ENCODE measurements at regions not wholly inside any gene's neighbourhood (a gene's known extent, or its start where the extent isn't known, plus 50 kb on each side); places are given as distances from the start of the nearest gene placed in this dataset.

- no peaks in the 10 kb centered on the region for H3K9me3 ChIP-seq (ENCODE audit: severe bottlenecking)
- no peak overlapping the region for H3K4me3 ChIP-seq (ENCODE audit: severe bottlenecking)
- no peak overlapping the region for H3K27ac ChIP-seq (ENCODE audit: poor library complexity, severe bottlenecking)
- no peaks in the 10 kb centered on the region for H3K27me3 ChIP-seq (ENCODE audit: insufficient read depth, poor library complexity, severe bottlenecking)
- H3K36me3 ChIP-seq (ENCODE audit: low read depth): no peaks in the 10 kb centered on the region
- no peak for TF ChIP-seq CTCF (IDR thresholded peaks at IDR 0.05; ENCODE audit: poor library complexity, severe bottlenecking)
- H3K4me1 ChIP-seq (ENCODE audit: insufficient read depth, poor library complexity, severe bottlenecking): no peaks in the 10 kb centered on the region
- ATAC-seq (ENCODE audit: low read depth): no peak
- DNase-seq (ENCODE audit: low spot score): no peak
These were observed 247.4 kb downstream of the GPAM start for GRCh38 chr10:111936143-111936542.

GRCh38 chr10:111944331-111944730, 239.2 kb downstream of the GPAM start:
- Histone ChIP-seq H3K36me3 (ENCODE audit: low read depth) (no peaks in the 10 kb centered on the region), H3K4me1 (ENCODE audit: insufficient read depth, poor library complexity, severe bottlenecking) (no peaks in the 10 kb centered on the region), H3K4me3 (ENCODE audit: severe bottlenecking) (no peak overlapping the region), H3K9me3 (ENCODE audit: severe bottlenecking) (no peaks in the 10 kb centered on the region), H3K27me3 (ENCODE audit: insufficient read depth, poor library complexity, severe bottlenecking) (no peaks in the 10 kb centered on the region), H3K27ac (ENCODE audit: poor library complexity, severe bottlenecking) (no peak overlapping the region)
- TF ChIP-seq CTCF (IDR thresholded peaks at IDR 0.05; ENCODE audit: poor library complexity, severe bottlenecking): no peak
- ATAC-seq (ENCODE audit: low read depth): no peak
- no peak for DNase-seq (ENCODE audit: low spot score)

GRCh38 chr10:111953949-111954348, 229.6 kb downstream of the GPAM start:
- Histone ChIP-seq H3K4me1 (ENCODE audit: insufficient read depth, poor library complexity, severe bottlenecking) (no peaks in the 10 kb centered on the region), H3K9me3 (ENCODE audit: severe bottlenecking) (no peaks in the 10 kb centered on the region), H3K27ac (ENCODE audit: poor library complexity, severe bottlenecking) (no peak overlapping the region), H3K36me3 (ENCODE audit: low read depth) (no peaks in the 10 kb centered on the region), H3K27me3 (ENCODE audit: insufficient read depth, poor library complexity, severe bottlenecking) (no peaks in the 10 kb centered on the region), H3K4me3 (ENCODE audit: severe bottlenecking) (no peak overlapping the region)
- no peak for ATAC-seq (ENCODE audit: low read depth)
- DNase-seq (ENCODE audit: low spot score): no peak
- TF ChIP-seq CTCF (IDR thresholded peaks at IDR 0.05; ENCODE audit: poor library complexity, severe bottlenecking): no peak

GRCh38 chr10:111954386-111954785, 229.2 kb downstream of the GPAM start:
- Histone ChIP-seq H3K9me3 (ENCODE audit: severe bottlenecking) (no peaks in the 10 kb centered on the region), H3K4me1 (ENCODE audit: insufficient read depth, poor library complexity, severe bottlenecking) (no peaks in the 10 kb centered on the region), H3K36me3 (ENCODE audit: low read depth) (no peaks in the 10 kb centered on the region), H3K27me3 (ENCODE audit: insufficient read depth, poor library complexity, severe bottlenecking) (no peaks in the 10 kb centered on the region), H3K4me3 (ENCODE audit: severe bottlenecking) (no peak overlapping the region), H3K27ac (ENCODE audit: poor library complexity, severe bottlenecking) (no peak overlapping the region)
- TF ChIP-seq CTCF (IDR thresholded peaks at IDR 0.05; ENCODE audit: poor library complexity, severe bottlenecking): no peak
- DNase-seq (ENCODE audit: low spot score): no peak
- no peak for ATAC-seq (ENCODE audit: low read depth)

- Histone ChIP-seq H3K27ac (ENCODE audit: poor library complexity, severe bottlenecking) (no peak overlapping the region), H3K4me3 (ENCODE audit: severe bottlenecking) (no peak overlapping the region), H3K27me3 (ENCODE audit: insufficient read depth, poor library complexity, severe bottlenecking) (no peaks in the 10 kb centered on the region), H3K9me3 (ENCODE audit: severe bottlenecking) (no peaks in the 10 kb centered on the region), H3K36me3 (ENCODE audit: low read depth) (no peaks in the 10 kb centered on the region), H3K4me1 (ENCODE audit: insufficient read depth, poor library complexity, severe bottlenecking) (no peaks in the 10 kb centered on the region)
- DNase-seq (ENCODE audit: low spot score): no peak
- no peak for ATAC-seq (ENCODE audit: low read depth)
- TF ChIP-seq CTCF (IDR thresholded peaks at IDR 0.05; ENCODE audit: poor library complexity, severe bottlenecking): no peak
These were observed 226.7 kb downstream of the GPAM start for GRCh38 chr10:111956841-111957240.

Measured in RWPE2 (cell line).